Left ventricle myocardium superior (tissue), 1 donor: ENCODE measurements at regions not wholly inside any gene's neighbourhood (a gene's known extent, or its start where the extent isn't known, plus 50 kb on each side); places are given as distances from the start of the nearest gene placed in this dataset.

Experiments
- ATAC-seq: fragments of 200-7000 bp; cut with Tn5 transposase; one replicate; pipeline ENCODE4 v1.9.1; 2020; ENCODE audit warnings: mild to moderate bottlenecking, moderate library complexity
- DNase-seq: peaks from one replicate; pipeline ENCODE4 v3.0.0-alpha.2; 2020
- intact Hi-C: fragments of 100-400 bp; cut with micrococcal nuclease; formaldehyde crosslinking; loops from one replicate; pipeline ENCODE4 v1.11.0; 2022
- donor health status: DM: no; HTN: yes; CAD: no; lungs with severe emphysema.

DNA sequence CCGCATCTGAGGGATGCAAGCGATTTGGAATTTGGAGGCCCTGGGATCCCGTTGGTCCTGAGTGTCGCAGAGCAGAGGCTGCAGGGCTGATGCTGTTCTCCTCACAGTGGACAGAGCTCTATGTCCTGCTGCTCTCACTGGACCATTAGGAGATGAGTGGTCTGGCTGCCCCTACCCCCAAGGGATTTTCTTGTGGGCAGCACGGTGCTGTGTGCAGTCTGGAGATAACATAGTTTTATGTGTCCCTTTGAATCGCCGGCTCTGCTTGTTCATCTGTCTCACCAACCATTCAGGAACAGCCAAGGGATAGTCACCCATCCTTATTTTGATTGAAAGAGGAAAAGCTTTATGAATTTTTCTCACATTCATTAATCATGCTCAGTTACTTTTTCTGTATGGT, 49.9 kb downstream of the CHRM3 start:
- intact Hi-C loops = no loop called here
- DNase-seq = no peak
- no peak for ATAC-seq

DNA sequence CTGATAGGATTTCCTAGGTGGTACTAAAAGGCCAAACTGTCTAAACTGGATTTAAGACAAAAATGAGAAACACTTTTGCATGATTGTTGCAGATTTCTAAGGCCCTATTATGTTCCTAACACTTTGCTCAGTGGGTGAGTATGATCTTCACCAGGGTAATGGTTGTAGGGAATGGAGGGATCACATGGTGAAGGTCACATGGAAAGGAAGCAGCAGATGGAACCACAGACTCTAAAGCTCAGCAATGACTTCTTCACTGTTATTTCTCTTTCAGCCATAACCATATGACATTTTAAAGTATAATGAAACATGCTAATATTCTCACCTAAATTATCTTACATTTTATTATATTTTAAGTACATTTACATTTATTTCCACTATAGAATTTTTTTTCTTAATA, 51.5 kb downstream of the CHRM3 start:
- intact Hi-C loops = no loop called here
- no peak for DNase-seq
- ATAC-seq = no peak

DNA sequence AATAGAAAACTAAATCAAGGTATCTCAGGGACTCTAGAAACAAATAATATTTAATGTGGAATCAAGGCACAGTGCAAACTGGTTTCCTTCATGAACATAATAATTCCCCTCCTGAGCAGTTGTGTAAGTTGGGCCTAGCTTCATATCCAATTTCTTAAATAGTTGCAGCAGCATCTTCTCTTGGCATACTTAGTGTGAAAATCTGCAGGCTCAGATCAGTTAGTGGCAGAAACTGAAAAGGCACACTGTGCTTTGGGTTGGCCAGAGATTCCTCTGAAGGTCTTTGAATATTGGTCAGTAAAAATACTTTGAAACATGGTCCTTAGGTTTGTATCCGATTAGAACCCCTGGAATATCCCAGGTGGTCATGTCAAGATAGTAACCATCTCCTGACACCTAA, 52.5 kb downstream of the CHRM3 start:
- DNase-seq (no peak), ATAC-seq (no peak)
- intact Hi-C loops = no loop called here

DNA sequence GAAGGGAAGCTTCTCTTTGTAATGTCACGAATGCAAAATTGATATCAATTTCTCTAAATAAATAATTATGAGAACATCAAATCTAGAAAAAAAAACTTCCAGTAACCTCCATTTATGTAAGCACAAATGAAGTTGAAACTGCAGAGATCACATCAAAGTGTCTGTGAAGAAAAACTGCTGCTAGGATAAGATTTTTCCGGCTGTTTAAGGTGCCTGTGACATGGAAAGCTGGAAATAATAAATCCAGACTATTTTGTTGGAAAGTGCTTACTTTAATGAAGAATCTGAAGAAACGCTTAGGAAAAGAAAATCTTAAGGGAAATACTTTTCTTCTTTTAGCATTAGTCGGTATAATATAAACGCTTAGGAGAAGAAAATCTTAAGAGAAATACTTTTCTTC, 57.0 kb downstream of the CHRM3 start:
- ATAC-seq (no peak), DNase-seq (no peak)
- intact Hi-C loops = no loop called here

DNA sequence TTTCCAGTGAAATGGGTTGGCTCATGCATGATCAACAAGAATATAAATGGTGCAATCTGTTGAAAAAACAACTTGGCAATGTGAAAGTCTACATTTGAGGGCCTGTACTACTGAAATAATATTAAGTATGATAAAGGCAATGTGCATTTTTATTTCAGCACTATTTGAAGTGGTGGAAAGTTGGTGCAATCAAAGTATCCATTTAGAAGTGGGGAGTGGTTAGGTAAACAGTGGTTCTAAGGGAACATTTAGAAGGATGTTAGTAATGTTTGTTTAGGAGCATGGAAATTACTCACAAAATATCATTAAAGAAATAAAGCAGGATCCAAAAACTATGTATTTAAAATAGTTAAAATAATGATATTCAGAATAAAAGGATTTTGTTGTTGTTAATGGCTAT, 60.2 kb downstream of the CHRM3 start:
- intact Hi-C loops = no loop called here
- no peak for DNase-seq
- no peak for ATAC-seq

DNA sequence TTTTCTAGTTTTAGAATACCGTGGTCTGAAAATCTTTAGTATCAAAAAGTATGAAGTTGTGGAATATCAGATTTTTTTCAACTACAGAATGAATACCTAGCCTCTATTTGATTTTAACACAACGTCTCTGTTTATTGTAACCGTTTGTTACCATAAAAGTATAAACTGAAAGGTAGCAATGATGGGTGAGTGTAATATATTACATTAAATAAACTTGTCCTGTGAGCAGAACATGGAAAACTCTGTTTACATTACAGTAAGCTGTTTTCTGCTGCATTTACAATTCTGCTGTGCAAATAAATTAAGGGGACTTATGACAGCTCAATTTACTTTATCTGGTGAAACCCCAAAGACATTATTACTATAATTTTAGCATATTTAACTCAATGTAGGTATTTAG, 62.5 kb downstream of the CHRM3 start:
- ATAC-seq = no peak

DNA sequence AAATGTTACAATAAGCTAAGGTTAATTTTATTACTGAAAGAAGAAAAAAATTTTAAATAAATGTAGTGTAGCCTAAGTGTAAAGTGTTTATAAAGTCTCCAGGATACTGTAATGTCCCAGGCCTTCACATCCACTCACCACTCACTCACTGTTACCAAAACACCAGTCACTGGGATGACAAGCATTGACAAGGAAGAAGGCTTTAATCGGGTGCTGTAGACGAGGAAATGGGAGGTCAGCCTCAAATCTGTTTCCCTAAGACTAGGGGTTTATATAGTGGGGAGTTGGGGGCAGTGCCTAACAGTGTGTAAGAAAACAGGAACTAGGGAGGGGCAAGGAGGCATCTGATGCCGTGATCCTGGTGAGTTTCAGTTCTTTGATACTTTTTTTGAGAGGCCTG, 69.4 kb downstream of the CHRM3 start:
- intact Hi-C loops = no loop called here
- ATAC-seq (no peak), DNase-seq (no peak)

More for the DNA sequence above, 62.5 kb downstream of the CHRM3 start:
- intact Hi-C loops = no loop called here
- DNase-seq = no peak

DNA sequence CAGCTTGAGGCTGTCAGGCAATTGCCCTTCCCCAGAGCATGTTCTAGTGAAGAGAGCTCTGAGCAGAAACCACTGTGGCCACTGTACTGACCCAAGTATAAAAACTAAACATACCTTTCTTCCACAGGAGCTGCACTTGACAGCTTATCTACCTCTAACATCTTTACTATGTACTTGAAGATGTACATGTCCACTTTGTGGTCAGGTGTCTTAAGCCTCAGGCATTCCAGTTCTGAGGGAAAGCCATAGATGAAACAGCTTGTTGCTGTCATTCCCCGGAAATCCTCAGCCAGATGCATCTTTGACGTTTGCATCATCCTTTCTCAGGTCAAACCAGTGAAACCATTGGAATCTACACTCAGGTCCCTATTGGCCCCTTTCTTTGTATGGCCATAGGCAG, 70.4 kb downstream of the CHRM3 start:
- ATAC-seq (no peak), DNase-seq (no peak)
- intact Hi-C loops = no loop called here

DNA sequence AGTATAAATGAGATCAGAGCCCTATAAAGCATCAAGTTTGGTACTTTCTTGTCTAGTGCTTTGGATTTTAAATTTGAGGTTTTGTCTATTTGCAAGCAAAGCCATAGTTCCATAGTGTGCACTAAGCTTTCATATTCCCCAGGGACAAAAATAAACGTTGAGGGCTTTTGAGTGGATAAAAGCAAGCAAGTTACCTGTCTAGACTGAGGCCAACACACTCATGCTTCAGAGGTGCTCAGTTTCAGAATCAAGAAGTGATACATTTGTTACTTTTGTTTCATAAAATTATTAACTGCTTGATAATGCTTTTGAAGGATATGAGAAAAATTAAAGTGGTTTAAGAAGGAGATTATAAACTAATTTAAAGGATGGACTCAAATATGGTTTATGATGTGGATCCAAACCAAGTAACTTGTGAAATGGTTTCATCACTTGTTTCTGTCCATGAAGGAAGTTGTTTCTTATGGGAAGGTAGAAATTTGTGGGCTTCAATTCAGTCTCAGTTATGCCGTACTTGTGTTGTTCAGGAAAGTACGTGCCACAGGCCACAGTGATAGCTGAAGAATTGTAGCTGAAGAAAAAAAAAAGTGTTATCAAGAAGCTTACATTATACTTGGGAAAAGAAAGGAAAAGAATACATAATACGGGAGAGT, 71.2 kb downstream of the CHRM3 start:
- DNase-seq (no peak), ATAC-seq (no peak)
- intact Hi-C loops = no loop called here

DNA sequence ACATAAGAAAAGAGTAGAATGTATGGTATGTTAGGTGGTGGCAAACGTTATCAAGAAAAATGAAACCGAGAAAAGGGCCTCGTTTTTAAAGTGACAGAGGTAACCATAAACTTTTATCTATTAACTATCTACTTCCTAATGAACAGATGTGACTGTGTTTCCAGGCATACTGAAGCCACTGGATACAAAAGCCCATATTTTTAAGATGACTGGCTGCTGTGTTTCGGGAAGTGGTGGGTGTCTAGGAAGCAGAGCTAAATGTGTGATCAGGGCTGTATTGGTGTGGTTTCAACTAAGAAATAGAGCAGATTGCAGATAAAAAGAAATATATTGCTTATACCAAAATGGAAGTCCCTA, 71.8 kb downstream of the CHRM3 start:
- intact Hi-C loops = no loop called here
- DNase-seq (no peak), ATAC-seq (no peak)

DNA sequence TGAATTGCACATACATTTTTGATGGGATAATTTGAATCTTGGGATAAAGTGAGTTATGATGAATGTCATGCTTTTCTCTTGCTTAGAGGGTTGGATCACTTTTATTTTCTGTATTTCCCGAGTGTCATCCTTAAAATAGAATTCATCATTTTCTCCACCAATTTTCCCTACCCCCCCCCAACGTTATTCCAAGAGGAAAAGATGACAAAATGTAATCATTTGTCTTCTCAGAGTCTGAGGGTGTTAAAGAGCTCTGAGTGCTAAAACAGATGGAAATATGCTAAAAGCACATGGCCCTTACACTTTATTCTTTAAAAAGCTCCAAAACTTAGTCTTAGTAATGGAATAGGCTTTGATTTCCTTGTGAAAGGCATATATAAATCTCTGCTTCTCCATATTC, 81.4 kb downstream of the CHRM3 start:
- DNase-seq (no peak), ATAC-seq (no peak)
- intact Hi-C loops = no loop called here

DNA sequence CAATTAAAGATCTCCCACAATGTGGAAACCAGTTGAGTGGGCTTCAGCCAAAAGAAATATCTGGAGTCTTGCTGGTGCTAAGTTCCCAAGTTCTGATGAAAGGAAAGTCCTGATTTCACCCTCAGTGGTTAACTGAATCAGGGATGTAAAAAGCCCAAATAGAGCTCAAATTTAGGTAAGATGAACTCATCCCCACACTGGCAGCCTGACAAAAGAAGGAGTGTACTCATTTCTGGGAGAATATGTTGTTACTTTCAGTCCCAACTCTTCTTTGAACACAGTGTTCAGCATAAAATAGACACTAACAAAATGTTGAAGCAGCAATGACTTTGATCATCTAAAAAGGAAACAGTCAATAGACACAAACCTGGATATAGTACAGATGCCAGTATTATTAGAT, 91.7 kb downstream of the CHRM3 start:
- no peak for DNase-seq
- intact Hi-C loops = no loop called here
- ATAC-seq = no peak

DNA sequence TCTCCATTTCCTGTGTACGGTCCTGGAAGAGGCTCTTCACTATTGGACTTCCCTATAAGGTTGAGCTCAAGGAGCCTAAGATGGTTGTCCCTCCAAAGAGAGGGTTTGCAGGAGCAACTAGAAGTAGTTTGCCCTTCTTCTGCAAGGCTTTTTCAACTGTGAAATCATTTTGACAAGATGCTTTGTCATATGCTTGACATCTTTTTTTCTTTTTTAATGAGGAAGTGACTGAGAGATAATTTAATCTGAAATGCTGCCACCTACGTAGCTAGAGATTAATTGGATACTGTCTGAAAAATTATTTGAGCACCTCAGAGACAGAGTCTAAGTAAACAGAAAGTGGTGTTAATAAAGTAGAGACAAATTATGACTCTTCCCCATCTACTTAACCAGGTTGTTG, 97.0 kb downstream of the CHRM3 start:
- ATAC-seq = no peak
- intact Hi-C loops = no loop called here
- DNase-seq = no peak

DNA sequence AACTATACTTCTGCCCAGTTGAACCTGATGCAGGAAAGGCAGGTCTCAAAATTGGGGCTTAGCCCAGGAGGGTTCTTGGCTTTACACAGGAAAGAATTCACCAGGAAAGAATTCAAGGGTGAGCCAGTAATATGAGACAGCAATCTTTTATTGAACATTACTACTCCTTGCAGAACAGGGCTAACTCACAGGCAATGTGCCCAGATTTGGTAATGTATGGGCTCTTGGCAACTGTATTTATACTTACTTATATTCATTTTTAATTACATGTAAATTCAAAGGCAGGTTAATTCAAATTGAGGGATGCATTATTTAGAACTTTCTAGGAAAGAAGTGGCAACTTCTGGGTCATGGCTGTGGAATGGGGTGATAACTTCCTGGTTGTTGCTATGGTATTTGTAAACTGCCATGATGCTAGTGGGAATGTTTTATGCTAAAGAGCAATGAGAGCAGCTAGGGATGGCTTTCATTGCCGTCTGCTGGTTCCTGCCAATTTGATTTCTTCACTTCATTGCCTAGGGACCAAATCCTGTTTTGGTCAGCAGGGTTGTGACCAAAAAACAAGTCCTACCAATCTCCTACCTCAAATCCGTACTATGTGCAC, 107.5 kb downstream of the CHRM3 start:
- DNase-seq (no peak), ATAC-seq (no peak)
- intact Hi-C loops = no loop called here

DNA sequence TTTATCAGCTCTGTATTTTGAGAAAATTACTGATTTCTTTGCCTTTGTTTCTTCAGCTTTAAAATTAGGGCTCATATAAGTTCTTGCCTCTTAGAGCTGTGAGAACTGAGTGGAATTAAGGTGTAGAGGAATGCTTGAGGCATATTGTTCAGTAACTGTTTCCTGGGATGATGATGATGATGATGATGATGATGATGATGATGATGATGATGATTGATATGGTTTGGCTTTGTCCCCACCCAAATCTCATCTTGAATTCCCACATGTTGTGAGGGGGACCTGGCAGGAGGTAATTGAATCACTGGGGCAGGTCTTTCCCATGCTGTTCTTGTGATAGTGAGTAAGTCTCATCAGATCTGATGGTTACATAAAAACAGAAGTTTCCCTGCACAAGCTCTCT, 118.7 kb downstream of the CHRM3 start:
- intact Hi-C loops = no loop called here
- ATAC-seq (no peak), DNase-seq (no peak)

DNA sequence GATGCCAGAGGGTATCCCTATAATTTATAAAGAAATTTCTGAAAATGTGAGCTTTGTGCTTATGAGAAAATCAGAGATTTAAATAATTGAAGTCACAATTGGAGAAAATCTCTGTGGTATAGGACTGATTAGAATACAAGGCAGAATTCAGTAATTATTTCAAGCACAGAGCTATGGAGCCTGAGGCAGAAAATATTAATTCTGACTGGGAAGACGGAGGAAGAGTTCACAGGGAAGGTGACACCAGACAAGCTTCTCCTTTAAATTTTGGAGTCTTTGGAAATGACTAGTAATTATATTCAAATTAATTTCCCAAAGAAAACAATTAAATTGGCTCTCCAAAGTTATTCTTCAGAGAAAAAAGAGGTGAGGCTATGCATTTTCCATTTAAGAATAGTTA, 121.5 kb downstream of the CHRM3 start:
- intact Hi-C loops = no loop called here
- ATAC-seq (no peak), DNase-seq (no peak)

DNA sequence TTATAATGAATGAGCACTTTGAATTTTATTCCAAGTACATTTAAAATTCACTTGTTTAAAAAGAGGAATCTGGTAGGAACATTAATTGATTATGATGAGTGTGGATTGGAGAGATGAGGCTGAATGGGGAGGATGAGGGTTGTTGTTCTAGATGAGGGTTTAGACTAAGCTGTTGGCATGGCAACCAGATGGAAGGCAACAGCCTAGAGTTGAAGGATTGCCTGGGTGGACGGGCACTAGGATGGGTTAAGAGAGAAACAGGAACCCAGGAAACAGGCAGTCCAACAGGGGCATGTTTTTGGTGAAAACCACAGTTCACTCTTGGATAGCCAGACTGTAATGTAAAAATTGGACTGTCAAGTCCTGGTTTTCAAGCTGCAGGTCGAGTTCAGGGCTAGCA, 125.5 kb downstream of the CHRM3 start:
- intact Hi-C loops = no loop called here
- ATAC-seq = no peak
- DNase-seq = no peak

DNA sequence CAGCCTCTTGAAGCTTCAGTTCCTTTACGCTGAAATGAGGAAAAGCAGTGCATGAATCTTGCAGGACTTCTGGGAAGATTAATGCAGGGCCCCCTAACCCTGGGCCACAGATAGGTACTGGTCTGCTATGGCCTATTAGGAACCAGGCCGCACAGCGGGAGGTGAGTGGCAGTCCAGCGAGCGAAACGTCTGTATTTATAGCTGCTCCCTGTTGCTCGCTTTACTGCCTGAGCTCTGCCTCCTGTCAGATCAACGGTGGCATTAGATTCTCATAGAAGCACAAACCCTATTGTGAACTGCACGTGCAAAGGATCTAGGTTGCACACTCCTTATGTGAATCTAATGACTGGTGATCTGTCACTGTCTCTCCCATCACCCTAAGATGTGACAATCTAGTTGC, 130.2 kb downstream of the CHRM3 start:
- intact Hi-C loops = no loop called here
- DNase-seq = no peak
- no peak for ATAC-seq

DNA sequence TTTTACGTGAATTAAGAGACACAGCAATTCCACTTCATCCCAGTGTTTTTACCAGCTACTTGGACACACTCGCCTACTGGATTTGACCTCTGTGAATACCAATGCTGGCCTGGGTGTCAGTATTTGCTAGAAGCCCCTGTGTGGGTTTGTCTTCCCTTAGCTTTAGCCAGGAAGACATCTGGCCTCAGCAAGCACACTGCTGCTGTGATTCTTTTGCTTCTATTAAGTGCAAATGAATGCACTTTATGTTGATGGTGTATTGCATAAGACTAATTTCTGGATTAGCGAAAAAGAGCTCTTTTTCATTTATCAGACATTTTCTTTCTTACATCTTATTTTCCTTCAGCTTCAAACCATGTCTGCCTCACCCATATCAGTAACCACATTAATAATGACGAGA, 140.0 kb downstream of the CHRM3 start:
- DNase-seq (no peak), ATAC-seq (no peak)
- intact Hi-C loops = no loop called here

DNA sequence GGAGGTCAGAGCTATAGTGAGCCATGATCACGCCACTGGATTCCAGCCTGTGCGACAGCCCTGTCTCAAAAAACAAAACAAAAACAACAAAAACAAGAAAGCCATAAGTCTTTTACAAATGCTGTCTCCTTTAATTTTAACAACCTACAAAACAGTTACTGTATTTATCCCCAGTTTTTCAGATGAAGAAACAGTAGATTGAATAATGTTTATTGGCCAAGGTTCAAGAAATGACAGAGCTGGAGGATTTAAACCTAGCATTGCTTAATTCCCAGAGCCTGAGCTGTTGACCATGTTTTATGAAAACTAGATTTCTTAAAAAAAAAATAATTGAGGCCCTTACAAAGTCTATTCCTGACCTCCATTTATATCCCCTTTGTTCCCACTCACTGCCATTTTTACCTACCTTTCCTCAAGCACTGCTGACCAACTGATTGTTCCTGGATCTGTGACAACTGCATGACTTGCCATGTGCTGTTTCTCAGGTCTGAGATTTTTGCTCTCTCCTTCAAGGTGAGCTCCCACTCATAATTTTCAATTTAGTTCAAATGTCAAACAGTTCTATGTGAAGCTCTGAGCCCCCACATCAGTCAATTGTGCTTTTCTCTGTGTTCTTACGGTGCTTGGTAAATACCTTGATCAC, 140.8 kb downstream of the CHRM3 start:
- intact Hi-C loops = no loop called here
- DNase-seq (no peak), ATAC-seq (no peak)

DNA sequence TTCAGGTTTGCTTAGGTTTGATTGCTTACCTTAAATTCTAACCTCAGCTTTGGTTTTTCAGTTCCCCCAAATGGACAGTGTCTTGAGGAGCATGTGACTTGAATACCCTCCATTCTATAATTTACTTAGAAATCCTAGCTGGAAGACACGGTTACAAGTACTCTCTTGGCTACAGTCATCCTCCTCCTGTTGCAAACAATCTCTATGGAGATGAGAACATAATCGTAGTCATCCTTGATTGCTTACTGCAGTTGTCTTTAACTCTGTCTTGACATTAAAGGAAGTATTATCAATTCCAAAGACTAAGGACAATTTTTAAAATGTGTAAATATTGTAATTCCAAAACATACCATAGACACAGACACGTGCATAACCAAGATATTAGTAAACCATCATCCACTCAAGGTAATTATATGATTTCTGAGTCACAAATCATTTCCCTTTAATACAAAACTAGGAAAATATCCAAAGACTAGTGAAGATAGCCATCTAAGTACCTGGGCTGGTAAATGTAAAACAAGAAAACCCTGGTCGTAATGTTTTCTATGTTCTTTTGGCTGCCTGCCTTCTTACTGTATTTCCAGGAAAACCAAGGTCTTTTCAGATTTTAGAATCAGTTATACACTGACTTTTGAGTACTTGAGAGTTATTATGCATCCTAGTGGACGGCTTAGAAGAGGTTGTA, 149.9 kb downstream of the CHRM3 start:
- DNase-seq (no peak), ATAC-seq (no peak)
- intact Hi-C loops = no loop called here
